Glomerular visceral epithelial cell (primary cell): ENCODE measurements at regions not wholly inside any gene's neighbourhood (a gene's known extent, or its start where the extent isn't known, plus 50 kb on each side); places are given as distances from the start of the nearest gene placed in this dataset.
A peak's percentile ranks its signal among the peaks of the same experiment; 100 is the strongest.
"Not testable (repeated sequence)": the region's sequence is repeated elsewhere in the genome, so short reads cannot be mapped to it uniquely, and the experiment has no call there.

Experiments used
- DNase-seq: peaks from one replicate; pipeline ENCODE4 v3.0.0-alpha.2; 2016; ENCODE audit errors: extremely low spot score

GRCh38 chrX:121433289-121433688, 385.9 kb downstream of the GLUD2 start:
- DNase-seq = no peak

- not testable (repeated sequence) for DNase-seq
Measured at GRCh38 chrX:121437666-121438065, 390.3 kb downstream of the GLUD2 start.

DNA sequence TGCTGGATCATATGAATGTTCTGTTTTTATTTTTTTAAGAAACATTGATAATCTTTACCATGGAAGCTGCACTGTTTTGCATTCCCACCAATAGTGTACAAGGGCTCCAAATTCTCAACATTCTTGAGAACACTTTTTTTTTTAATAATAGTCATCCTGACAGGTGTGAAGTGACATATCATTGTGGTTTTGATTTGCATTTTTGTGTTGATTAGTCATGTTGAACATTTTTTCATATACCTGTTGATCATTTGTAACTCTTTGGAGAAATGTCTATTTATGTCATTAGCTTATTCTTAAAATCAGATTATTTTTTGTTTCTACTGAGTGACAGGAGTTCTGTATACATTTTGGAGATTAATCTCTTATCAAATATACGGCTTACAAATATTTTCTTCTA, 408.5 kb downstream of the GLUD2 start:
- no peak for DNase-seq

DNA sequence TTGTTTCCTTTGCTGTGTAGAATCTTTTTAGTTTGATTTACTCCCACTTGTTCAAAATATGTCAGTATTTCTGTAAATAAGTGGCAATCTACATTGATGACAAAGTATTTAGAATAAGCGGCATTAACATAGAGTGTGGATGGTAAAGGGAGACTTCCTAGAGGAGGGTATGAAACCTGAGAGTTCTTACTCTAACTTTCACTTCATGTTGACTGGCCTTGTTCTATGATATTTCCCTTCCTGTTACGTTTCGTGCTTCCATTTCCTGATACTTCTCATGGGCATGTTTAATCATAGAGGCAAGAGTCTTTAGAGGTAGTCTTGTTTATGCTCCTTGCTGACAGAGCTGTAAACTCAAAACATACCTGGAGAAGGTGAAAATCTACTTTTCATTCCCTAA, 408.9 kb downstream of the GLUD2 start:
- no peak for DNase-seq

DNA sequence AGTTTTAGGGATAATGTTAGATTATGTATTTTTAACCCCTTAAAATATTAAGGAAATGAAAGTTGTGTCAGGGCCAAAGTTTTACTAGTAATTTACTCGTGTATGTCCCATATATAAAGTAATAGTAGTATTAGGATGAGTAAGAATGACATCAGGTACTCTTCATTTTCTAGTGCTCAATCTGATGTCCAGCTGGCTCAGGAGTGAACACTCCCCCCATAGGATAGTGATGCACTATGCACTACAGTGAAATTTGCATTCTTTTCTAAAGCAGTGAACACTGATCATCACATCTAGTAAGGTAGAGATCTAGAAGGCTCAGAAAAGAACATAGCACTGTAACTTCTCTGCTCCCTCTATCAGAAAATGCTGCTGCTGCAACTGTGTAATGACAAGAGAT, 409.7 kb downstream of the GLUD2 start:
- no peak for DNase-seq

DNA sequence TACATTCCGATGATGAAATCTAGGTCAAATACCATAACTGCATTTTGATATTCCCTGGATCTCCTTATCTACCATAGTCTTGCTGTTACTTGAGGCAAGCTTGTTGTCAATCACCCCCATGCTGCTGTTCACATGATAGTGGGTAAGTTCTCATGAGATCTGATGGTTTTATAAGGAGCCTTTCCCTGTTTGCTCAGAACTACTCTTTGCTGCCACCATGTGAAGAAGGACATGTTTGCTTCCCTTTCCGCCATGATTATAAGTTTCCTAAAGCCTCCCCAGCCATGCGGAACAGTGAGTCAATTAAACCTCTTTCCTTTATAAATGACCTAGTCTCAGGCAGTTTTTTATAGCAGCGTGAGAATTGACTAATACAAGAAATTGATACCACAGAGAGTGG, 432.0 kb downstream of the GLUD2 start:
- DNase-seq = no peak

- no peak for DNase-seq
Measured at GRCh38 chrX:121496966-121497365, 449.6 kb downstream of the GLUD2 start.

GRCh38 chrX:121504153-121504552, 456.7 kb downstream of the GLUD2 start:
- DNase-seq = no peak

DNA sequence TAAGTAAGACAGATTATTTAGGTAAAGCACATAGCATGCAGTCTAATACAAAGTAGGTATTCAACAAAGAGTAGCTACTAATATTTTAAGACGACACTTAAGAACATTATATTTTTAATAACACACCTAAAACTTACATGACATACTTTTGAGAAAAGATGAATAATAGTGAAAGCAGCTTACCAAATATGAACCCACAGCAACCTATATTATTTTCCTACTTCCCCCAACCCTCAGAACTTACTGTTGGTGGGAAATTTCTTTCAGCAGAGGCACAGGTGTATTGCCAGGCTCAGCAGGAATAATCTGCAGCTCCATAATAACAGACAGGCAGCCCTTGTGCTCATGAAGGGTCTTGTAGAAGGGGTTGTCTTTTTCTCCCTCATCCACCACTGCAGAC, 498.9 kb downstream of the GLUD2 start:
- no peak for DNase-seq

- no peak for DNase-seq
Measured at GRCh38 chrX:121558886-121559285, 511.5 kb downstream of the GLUD2 start.

GRCh38 chrX:121562616-121563015, 515.2 kb downstream of the GLUD2 start:
- no peak for DNase-seq

GRCh38 chrX:121569609-121570008, 522.2 kb downstream of the GLUD2 start:
- DNase-seq = no peak

GRCh38 chrX:121570072-121570841, 522.8 kb downstream of the GLUD2 start:
- no peak for DNase-seq

DNA sequence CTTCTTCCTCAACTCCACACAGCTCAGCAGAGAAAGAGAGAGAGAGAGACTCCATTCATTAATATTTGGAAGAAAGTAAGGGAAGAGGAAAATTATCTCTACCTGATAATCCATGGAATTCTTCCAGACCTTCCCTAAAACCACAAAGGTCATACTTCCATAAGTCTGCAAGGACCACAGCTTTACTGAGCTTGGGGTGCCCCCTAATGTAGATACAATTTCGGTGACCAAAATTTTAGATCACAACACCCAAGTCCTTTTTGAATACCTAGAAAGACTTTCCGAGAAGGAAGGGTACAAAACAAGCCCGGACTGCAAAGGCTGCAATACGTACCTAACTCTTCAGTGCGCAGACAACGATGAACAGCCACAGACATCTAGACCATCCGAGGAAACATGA, 523.9 kb downstream of the GLUD2 start:
- DNase-seq = no peak

DNA sequence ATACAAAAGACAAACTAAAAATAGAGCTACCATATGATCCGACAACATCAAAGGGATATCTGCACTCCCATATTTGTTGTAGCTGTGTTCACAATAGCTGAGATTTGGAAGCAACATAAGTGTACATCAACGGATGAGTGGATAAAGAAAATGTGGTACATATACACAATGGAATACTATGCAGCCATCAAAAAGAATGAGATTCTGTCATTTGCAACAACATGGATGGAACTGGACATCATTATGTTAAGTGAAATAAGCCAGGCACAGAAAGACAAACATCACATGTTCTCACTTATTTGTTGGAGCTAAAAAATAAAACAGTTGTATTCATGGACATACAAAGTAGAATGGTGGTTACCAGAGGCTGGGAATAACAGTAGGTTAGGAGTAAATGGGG, 527.0 kb downstream of the GLUD2 start:
- DNase-seq = not testable (repeated sequence)

GRCh38 chrX:121579016-121579760, 531.8 kb downstream of the GLUD2 start:
- no peak for DNase-seq

- no peak for DNase-seq
Measured at GRCh38 chrX:121581885-121582284, 534.5 kb downstream of the GLUD2 start.

DNA sequence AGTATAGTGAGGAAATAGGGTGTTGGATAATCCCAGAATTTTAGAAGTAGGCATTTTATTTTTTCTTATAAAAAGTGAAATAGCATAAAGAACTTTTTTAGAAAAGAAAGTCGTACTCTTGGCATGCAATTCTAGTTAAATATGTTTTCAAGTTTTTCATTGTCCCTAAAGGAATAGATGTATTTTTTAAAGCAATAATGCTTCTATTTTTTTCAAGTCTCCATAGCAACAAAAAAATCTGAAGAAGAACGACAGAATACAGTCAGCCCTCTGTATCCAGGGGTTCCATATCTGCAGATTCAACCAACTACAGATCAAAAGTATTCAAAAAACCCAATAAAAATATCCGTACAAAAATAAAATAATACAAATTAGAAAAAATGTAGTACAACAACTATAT, 538.2 kb downstream of the GLUD2 start:
- DNase-seq = no peak

DNA sequence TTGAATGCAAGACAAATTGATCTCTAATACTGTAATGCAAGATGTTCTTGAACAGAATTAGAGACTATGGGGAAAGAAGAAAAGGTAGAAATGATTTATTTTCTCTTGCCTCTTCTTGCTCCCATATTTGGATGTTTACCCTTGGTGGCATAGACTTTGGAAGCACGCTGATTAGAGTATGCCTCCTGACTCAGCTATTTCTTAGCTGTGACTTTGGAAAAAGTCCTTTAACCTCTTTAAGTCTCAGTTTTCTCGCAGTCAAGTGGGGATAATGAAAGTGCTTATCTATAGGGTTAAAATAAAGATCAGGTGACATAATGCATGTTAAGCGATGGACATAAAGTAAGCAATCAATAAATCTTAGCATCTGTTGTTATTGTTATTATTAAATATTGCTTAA, 545.5 kb downstream of the GLUD2 start:
- no peak for DNase-seq

- DNase-seq = no peak
Measured at GRCh38 chrX:121598356-121598755, 550.9 kb downstream of the GLUD2 start.

DNA sequence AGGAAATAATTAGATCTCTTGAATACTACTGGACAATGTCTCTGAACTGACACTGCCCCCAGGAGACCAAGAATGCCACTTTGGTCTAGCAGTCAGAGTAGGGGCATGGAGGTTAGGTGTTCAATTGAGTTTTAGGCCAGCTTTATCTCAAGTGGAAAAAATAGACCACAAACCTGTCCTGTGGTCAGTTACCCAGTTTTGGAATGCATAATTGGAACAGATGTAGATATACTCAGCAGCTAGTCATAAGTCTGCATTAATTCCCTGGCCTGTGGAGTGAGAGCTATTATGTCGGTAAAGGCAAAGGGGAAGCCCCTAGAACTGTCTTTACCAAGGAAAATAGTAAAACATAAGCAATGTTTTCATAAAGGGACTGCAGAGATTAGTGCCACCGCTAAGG, 587.7 kb downstream of the GLUD2 start:
- DNase-seq = peak; percentile 54

- DNase-seq = no peak
Measured at GRCh38 chrX:121639781-121640180, 592.4 kb downstream of the GLUD2 start.

GRCh38 chrX:121641560-121641959, 594.1 kb downstream of the GLUD2 start:
- peak; percentile 11 for DNase-seq
